ENCODE measurements at regions not wholly inside any gene's neighbourhood (a gene's known extent, or its start where the extent isn't known, plus 50 kb on each side); places are given as distances from the start of the nearest gene placed in this dataset.

DNA sequence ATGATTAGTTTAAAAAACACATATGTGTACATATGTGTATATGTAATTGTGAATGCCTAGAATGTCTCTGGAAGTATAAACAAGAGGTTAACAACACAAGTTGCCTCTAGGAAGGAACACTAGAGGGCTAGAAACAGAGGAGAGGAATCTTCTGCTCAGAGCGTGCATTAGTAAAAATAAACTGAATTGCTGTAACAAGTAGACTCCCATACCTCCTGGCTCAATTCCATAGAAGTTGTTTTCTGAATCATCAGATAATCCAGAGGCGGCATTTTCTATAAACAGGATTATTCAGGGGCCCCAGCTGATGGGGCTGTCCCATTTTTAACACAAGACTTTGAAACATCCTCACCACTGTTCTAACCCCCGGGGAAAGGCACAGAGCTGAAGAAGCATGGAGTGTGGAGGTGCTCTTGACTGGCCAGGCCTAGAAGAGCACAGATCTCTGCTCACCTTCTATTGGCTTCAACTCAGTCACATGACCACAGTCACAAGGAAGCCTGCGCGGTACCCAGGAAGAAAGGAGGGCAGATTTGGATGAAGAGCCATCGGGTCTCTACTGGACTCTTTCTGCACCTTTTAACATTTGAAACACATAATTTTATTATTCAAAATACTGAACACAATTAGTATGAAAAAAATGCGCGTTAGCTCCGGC, 145.7 kb downstream of the TLE3 start:
- TF ChIP-seq POLR2A (IDR thresholded peaks at IDR 0.05; ENCODE audit: low read length) (no peak), GATA1 (IDR thresholded peaks at IDR 0.05; ENCODE audit: low read depth, low read length) (no peak)
